Fibroblast of the conjunctiva (primary cell): ENCODE measurements at regions not wholly inside any gene's neighbourhood (a gene's known extent, or its start where the extent isn't known, plus 50 kb on each side); places are given as distances from the start of the nearest gene placed in this dataset.

Experiments
- DNase-seq: peaks from one replicate; pipeline ENCODE4 v3.0.0-alpha.2; 2010; ENCODE audit warnings: low read depth

GRCh38 chr12:113766131-113766878 lies 199.8 kb downstream of the RBM19 start:
- DNase-seq, result no peak

GRCh38 chr12:113764661-113765060 lies 201.5 kb downstream of the RBM19 start:
- no peak for DNase-seq

- DNase-seq, result no peak
Observed at GRCh38 chr12:113762882-113763816, 203.0 kb downstream of the RBM19 start.

GRCh38 chr12:113762155-113762881 lies 203.8 kb downstream of the RBM19 start:
- DNase-seq, result no peak

GRCh38 chr12:113759135-113759534 lies 207.0 kb downstream of the RBM19 start:
- no peak for DNase-seq

GRCh38 chr12:113758165-113758924 lies 207.8 kb downstream of the RBM19 start:
- no peak for DNase-seq

GRCh38 chr12:113757221-113758002 lies 208.7 kb downstream of the RBM19 start:
- DNase-seq, result no peak

GRCh38 chr12:113756609-113757008 lies 209.5 kb downstream of the RBM19 start:
- DNase-seq, result no peak

GRCh38 chr12:113755098-113755497 lies 211.0 kb downstream of the RBM19 start:
- no peak for DNase-seq

- no peak for DNase-seq
Observed at GRCh38 chr12:113751513-113751912, 214.6 kb downstream of the RBM19 start.

- no peak for DNase-seq
Observed at GRCh38 chr12:113749433-113749815, 216.7 kb downstream of the RBM19 start.

- DNase-seq, result no peak
Observed at GRCh38 chr12:113748707-113749432, 217.3 kb downstream of the RBM19 start.

- no peak for DNase-seq
Observed at GRCh38 chr12:113747017-113747416, 219.1 kb downstream of the RBM19 start.

- DNase-seq, result no peak
Observed at GRCh38 chr12:113744802-113745395, 221.2 kb downstream of the RBM19 start.

GRCh38 chr12:113742801-113743200 lies 223.3 kb downstream of the RBM19 start:
- DNase-seq, result no peak

- no peak for DNase-seq
Observed at GRCh38 chr12:113740699-113741098, 225.4 kb downstream of the RBM19 start.

GRCh38 chr12:113735131-113735530 lies 231.0 kb downstream of the RBM19 start:
- no peak for DNase-seq

- DNase-seq, result no peak
Observed at GRCh38 chr12:113734503-113734902, 231.6 kb downstream of the RBM19 start.

GRCh38 chr12:113732916-113733315 lies 233.2 kb downstream of the RBM19 start:
- no peak for DNase-seq

GRCh38 chr12:113727651-113728061 lies 238.5 kb downstream of the RBM19 start:
- DNase-seq, result no peak
